ENCODE measurements at regions not wholly inside any gene's neighbourhood (a gene's known extent, or its start where the extent isn't known, plus 50 kb on each side); places are given as distances from the start of the nearest gene placed in this dataset.

GRCh38 chr14:25150401-25150800 is 100.5 kb upstream of the STXBP6 start:
- DNase-seq (ENCODE audit: low read depth in 2 of 2): no peak

- no peak for DNase-seq (ENCODE audit: low read depth in 2 of 2)
These were observed 90.5 kb upstream of the STXBP6 start for GRCh38 chr14:25140411-25140810.

GRCh38 chr14:25136811-25137210 is 86.9 kb upstream of the STXBP6 start:
- DNase-seq (ENCODE audit: low read depth in 2 of 2): no peak

- no peak for DNase-seq (ENCODE audit: low read depth in 2 of 2)
These were observed 84.2 kb upstream of the STXBP6 start for GRCh38 chr14:25134184-25134583.

- DNase-seq (ENCODE audit: low read depth in 2 of 2): peak; percentile 13 to 40
These were observed 82.9 kb upstream of the STXBP6 start for GRCh38 chr14:25132732-25133422.

- no peak for DNase-seq (ENCODE audit: low read depth in 2 of 2)
These were observed 82.1 kb upstream of the STXBP6 start for GRCh38 chr14:25132094-25132493.

- no peak for DNase-seq (ENCODE audit: low read depth in 2 of 2)
These were observed 72.9 kb upstream of the STXBP6 start for GRCh38 chr14:25122843-25123242.

- no peak for DNase-seq (ENCODE audit: low read depth in 2 of 2)
These were observed 72.3 kb upstream of the STXBP6 start for GRCh38 chr14:25122211-25122610.

- no peak for DNase-seq (ENCODE audit: low read depth in 2 of 2)
These were observed 71.6 kb upstream of the STXBP6 start for GRCh38 chr14:25121337-25122129.

GRCh38 chr14:25120261-25120660 is 70.3 kb upstream of the STXBP6 start:
- DNase-seq (ENCODE audit: low read depth in 2 of 2): no peak

GRCh38 chr14:25118671-25119070 is 68.7 kb upstream of the STXBP6 start:
- no peak for DNase-seq (ENCODE audit: low read depth in 2 of 2)

- no peak for DNase-seq (ENCODE audit: low read depth in 2 of 2)
These were observed 67.4 kb upstream of the STXBP6 start for GRCh38 chr14:25117342-25117741.

GRCh38 chr14:25116607-25117006 is 66.7 kb upstream of the STXBP6 start:
- no peak for DNase-seq (ENCODE audit: low read depth in 2 of 2)

GRCh38 chr14:25113394-25113793 is 63.4 kb upstream of the STXBP6 start:
- DNase-seq (ENCODE audit: low read depth in 2 of 2): no peak

GRCh38 chr14:25111061-25111601 is 61.2 kb upstream of the STXBP6 start:
- no peak for DNase-seq (ENCODE audit: low read depth in 2 of 2)

GRCh38 chr14:25110106-25110505 is 60.2 kb upstream of the STXBP6 start:
- no peak for DNase-seq (ENCODE audit: low read depth in 2 of 2)

- no peak for DNase-seq (ENCODE audit: low read depth in 2 of 2)
These were observed 59.0 kb upstream of the STXBP6 start for GRCh38 chr14:25108959-25109358.

- DNase-seq (ENCODE audit: low read depth in 2 of 2): no peak
These were observed 58.3 kb upstream of the STXBP6 start for GRCh38 chr14:25108291-25108690.

GRCh38 chr14:25103820-25104219 is 53.9 kb upstream of the STXBP6 start:
- no peak for DNase-seq (ENCODE audit: low read depth in 2 of 2)

GRCh38 chr14:25103271-25103670 is 53.3 kb upstream of the STXBP6 start:
- no peak for DNase-seq (ENCODE audit: low read depth in 2 of 2)

GRCh38 chr14:25102788-25103187 is 52.8 kb upstream of the STXBP6 start:
- DNase-seq (ENCODE audit: low read depth in 2 of 2): no peak

- no peak for DNase-seq (ENCODE audit: low read depth in 2 of 2)
These were observed 51.3 kb upstream of the STXBP6 start for GRCh38 chr14:25101276-25101675.

Measured in stimulated activated CD4-positive, alpha-beta T cell treated with anti-CD3 and anti-CD28 coated beads, Interleukin-12 subunit alpha, Interleukin-12 subunit beta, amount 100 ng/mL, for 24 hours (primary cell).